ENCODE measurements at regions not wholly inside any gene's neighbourhood (a gene's known extent, or its start where the extent isn't known, plus 50 kb on each side); places are given as distances from the start of the nearest gene placed in this dataset.

DNA sequence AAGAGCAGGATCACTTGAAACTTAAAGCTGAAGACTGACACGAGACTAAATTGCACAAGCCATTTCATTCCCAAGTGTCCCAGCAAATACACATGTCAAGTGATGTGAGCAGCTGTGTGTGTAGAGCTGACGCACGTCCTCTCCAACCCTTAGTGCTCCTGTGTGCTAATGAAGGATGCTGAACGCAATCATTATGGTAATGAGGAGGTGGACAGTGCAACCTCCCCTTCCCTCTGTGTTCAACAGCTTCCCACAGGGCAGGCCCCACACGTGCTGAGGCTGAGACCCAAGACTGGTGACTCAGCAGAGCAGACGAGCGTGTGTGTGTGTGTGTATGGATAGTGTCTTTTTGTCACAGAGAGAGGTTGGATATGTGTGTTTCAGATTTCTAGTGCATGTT is 702.1 kb downstream of the SEMA5A start:
- Histone ChIP-seq H3K4me2 (ENCODE audit: insufficient read depth in 1 of 2, low read depth in 2 of 2, low read length in 2 of 2) (no peak overlapping the region), H3K56ac (replicated peaks; ENCODE audit: insufficient read length, low read depth, low read length) (no peak overlapping the region), H2AFZ (ENCODE audit: low read length) (0 out of 2 replicates have a peak overlapping the region, but pooled peaks have one; percentile 10), H3K4me1 (replicated peaks in 1 of 4; ENCODE audit: control insufficient read depth in 3 of 4, insufficient read depth in 4 of 4, low read length in 3 of 4) (no peaks in the 10 kb centered on the region; a peak in 1 of 7 replicates), H4K91ac (replicated peaks; ENCODE audit: insufficient read length, low read length) (no peak overlapping the region), H3K9me3 (ENCODE audit: insufficient read depth in 2 of 2, low read depth in 1 of 2, low read length in 1 of 2) (peaks cover 0 to 11% of the 10 kb centered on the region in 2 experiments; a peak in 1 of 4 replicates), H2BK15ac (ENCODE audit: low read length) (no peak overlapping the region), H2AK5ac (ENCODE audit: low read depth, low read length) (no peak overlapping the region), H2BK12ac (ENCODE audit: low read depth, low read length) (no peak overlapping the region), H3K27ac (ENCODE audit: low read depth, low read length) (no peak overlapping the region), H3K14ac (ENCODE audit: insufficient read length) (no peak overlapping the region), H2BK5ac (ENCODE audit: low read depth, low read length) (no peak overlapping the region), H2BK120ac (replicated peaks; ENCODE audit: low read depth, low read length) (no peak overlapping the region), H3K4me3 (ENCODE audit: extremely low read depth in 1 of 4, insufficient read depth in 2 of 4, low read depth in 3 of 4, low read length in 4 of 4) (no peak overlapping the region), H3K23ac (ENCODE audit: insufficient read length) (no peak overlapping the region), H4K5ac (ENCODE audit: insufficient read length, low read depth, low read length) (no peak overlapping the region), H3K79me2 (ENCODE audit: control insufficient read depth in 1 of 2, insufficient read depth in 2 of 2, low read length in 2 of 2) (no peaks in the 10 kb centered on the region), H3K9ac (replicated peaks in 1 of 4; ENCODE audit: extremely low read depth in 1 of 4, low read depth in 3 of 4, low read length in 3 of 4) (no peak overlapping the region), H3K36me3 (ENCODE audit: control insufficient read depth in 2 of 4, insufficient read depth in 4 of 4, low read length in 3 of 4) (no peaks in the 10 kb centered on the region), H3K4ac (replicated peaks; ENCODE audit: insufficient read length, low read depth, low read length) (no peak overlapping the region), H2BK20ac (ENCODE audit: low read length) (no peak overlapping the region), H3K27me3 (replicated peaks in 1 of 4; ENCODE audit: control insufficient read depth in 3 of 4, extremely low read depth in 1 of 4, insufficient read depth in 3 of 4, low read length in 3 of 4) (no peaks in the 10 kb centered on the region; a peak in 1 of 7 replicates), H4K8ac (ENCODE audit: extremely low read depth, insufficient read depth, low read length) (no peak overlapping the region), H3K79me1 (ENCODE audit: low read depth, low read length) (no peaks in the 10 kb centered on the region), H4K20me1 (replicated peaks in 1 of 2; ENCODE audit: control insufficient read depth in 1 of 2, insufficient read depth in 2 of 2, low read length in 2 of 2) (no peaks in the 10 kb centered on the region), H3K23me2 (ENCODE audit: low read depth, low read length) (no peaks in the 10 kb centered on the region), H3K18ac (ENCODE audit: extremely low read depth, low read length) (no peak overlapping the region)
- DNase-seq (ENCODE audit: low read depth in 1 of 2, low spot score in 2 of 2), result no peak
- ChIA-PET POLR2A (ENCODE audit: partially characterized antibody) (no interaction called here), CTCF (ENCODE audit: partially characterized antibody) (interaction anchor here (0.8 to 5.5 kb wide), 8 partner anchors 14 to 152 kb away, joined by 3 to 32 read pairs (median 4); no protein-coding TSS in a partner anchor)
- no peak for FAIRE-seq
- WGBS, 2 experiments (ENCODE audit: extremely low coverage in 1 of 2, insufficient coverage in 1 of 2, insufficient read length in 1 of 2, insufficient replicate concordance in 2 of 2, low coverage in 1 of 2, low lambda C conversion rate in 2 of 2, missing lambda C conversion rate in 1 of 2), result 91% methylated on average over 7 of the region's 7 CpGs; no CpG with 5 or more reads in 1 of the 2 experiments
- TF ChIP-seq SP1 (IDR thresholded peaks at IDR 0.05; ENCODE audit: low read depth, low read length), result no peak
- no peak for TF ChIP-seq EZH2 (IDR thresholded peaks at IDR 0.05; ENCODE audit: low read depth, low read length, severe bottlenecking)
- TF ChIP-seq YY1 (IDR thresholded peaks at IDR 0.05; ENCODE audit: low read depth, low read length), result no peak
- TF ChIP-seq, protein P1, sequence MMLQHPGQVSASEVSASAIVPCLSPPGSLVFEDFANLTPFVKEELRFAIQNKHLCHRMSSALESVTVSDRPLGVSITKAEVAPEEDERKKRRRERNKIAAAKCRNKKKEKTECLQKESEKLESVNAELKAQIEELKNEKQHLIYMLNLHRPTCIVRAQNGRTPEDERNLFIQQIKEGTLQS (IDR thresholded peaks at IDR 0.05; ENCODE audit: insufficient read depth, low read depth, low read length), result no peak
- TF ChIP-seq BACH1 (IDR thresholded peaks at IDR 0.05; ENCODE audit: low read length), result no peak
- no peak for TF ChIP-seq SIX5 (IDR thresholded peaks at IDR 0.05; ENCODE audit: low read depth, low read length)
- no peak for TF ChIP-seq SRF (IDR thresholded peaks at IDR 0.05; ENCODE audit: low read depth, low read length)
- TF ChIP-seq POU5F1 (IDR thresholded peaks at IDR 0.05; ENCODE audit: low read depth, low read length), result no peak
- no peak for TF ChIP-seq SP4 (IDR thresholded peaks at IDR 0.05; ENCODE audit: low read length)
- TF ChIP-seq, protein P2, sequence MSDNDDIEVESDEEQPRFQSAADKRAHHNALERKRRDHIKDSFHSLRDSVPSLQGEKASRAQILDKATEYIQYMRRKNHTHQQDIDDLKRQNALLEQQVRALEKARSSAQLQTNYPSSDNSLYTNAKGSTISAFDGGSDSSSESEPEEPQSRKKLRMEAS (IDR thresholded peaks at IDR 0.05), result no peak

Measured in H1 (cell line).